Ovary (tissue), 3 donors: ENCODE measurements at regions not wholly inside any gene's neighbourhood (a gene's known extent, or its start where the extent isn't known, plus 50 kb on each side); places are given as distances from the start of the nearest gene placed in this dataset.

Source experiments
- EP300 ChIP-seq: sonication (generic); formaldehyde crosslinking; IDR thresholded peaks from one replicate; pipeline ENCODE4 v1.6.1; 2017; ENCODE audit warnings: antibody characterized with exemption
- POLR2A ChIP-seq: fragments of 450-650 bp; IDR thresholded peaks from one replicate; pipeline ENCODE4 v1.6.1; 2017; ENCODE audit warnings: antibody characterized with exemption, mild to moderate bottlenecking, moderate library complexity
- TF ChIP-seq, protein P1 (sequence below), 3 donors: fragments of 450-650 bp in 2 of 3; fragments of 200-600 bp in 1 of 3; IDR thresholded peaks; one replicate each; pipeline versions ENCODE4 v1.5.1 to v1.8.0; 2016 to 2022; ENCODE audit warnings: antibody characterized with exemption in 3 of 3, mild to moderate bottlenecking in 1 of 3
- donor health status: DM: no; HTN: no; CAD: no.

- TF ChIP-seq, protein P1, sequence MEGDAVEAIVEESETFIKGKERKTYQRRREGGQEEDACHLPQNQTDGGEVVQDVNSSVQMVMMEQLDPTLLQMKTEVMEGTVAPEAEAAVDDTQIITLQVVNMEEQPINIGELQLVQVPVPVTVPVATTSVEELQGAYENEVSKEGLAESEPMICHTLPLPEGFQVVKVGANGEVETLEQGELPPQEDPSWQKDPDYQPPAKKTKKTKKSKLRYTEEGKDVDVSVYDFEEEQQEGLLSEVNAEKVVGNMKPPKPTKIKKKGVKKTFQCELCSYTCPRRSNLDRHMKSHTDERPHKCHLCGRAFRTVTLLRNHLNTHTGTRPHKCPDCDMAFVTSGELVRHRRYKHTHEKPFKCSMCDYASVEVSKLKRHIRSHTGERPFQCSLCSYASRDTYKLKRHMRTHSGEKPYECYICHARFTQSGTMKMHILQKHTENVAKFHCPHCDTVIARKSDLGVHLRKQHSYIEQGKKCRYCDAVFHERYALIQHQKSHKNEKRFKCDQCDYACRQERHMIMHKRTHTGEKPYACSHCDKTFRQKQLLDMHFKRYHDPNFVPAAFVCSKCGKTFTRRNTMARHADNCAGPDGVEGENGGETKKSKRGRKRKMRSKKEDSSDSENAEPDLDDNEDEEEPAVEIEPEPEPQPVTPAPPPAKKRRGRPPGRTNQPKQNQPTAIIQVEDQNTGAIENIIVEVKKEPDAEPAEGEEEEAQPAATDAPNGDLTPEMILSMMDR (IDR thresholded peaks at IDR 0.05) = no peak
- no peak for TF ChIP-seq POLR2A
- TF ChIP-seq EP300 = no peak
These were observed 617.5 kb upstream of the GRIN3A start for GRCh38 chr9:102355982-102356381.
